Progenitor cell of endocrine pancreas (in vitro differentiated cells): ENCODE measurements at regions not wholly inside any gene's neighbourhood (a gene's known extent, or its start where the extent isn't known, plus 50 kb on each side); places are given as distances from the start of the nearest gene placed in this dataset.

Source experiments
- DNase-seq: peaks from one replicate; pipeline ENCODE4 v3.0.0; 2021; ENCODE audit warnings: low spot score; ENCODE audit not compliant: unreplicated experiment
- H3K27ac Mint-ChIP-seq: 2 replicates; pipeline ENCODE4 v1.8.0; 2021; ENCODE audit warnings: mild to moderate bottlenecking, moderate library complexity, mixed read lengths
- H3K27me3 Mint-ChIP-seq: 2 replicates; pipeline ENCODE4 v1.8.0; 2021; ENCODE audit warnings: mixed read lengths
- H3K36me3 Mint-ChIP-seq: 2 replicates; pipeline ENCODE4 v1.8.0; 2022; ENCODE audit warnings: mixed read lengths; ENCODE audit not compliant: insufficient read depth
- H3K4me1 Mint-ChIP-seq: 2 replicates; pipeline ENCODE4 v1.8.0; 2021; ENCODE audit warnings: low read depth, mixed read lengths
- H3K4me3 Mint-ChIP-seq: 2 replicates; pipeline ENCODE4 v1.8.0; 2021; ENCODE audit warnings: low read depth, mild to moderate bottlenecking, moderate library complexity, mixed read lengths
- H3K9me3 Mint-ChIP-seq: 2 replicates; pipeline ENCODE4 v1.8.0; 2021; ENCODE audit warnings: low read depth, mixed read lengths
- TF ChIP-seq, protein P1 (sequence below): fragments of 200-600 bp; sonication (generic); IDR thresholded peaks from one replicate; pipeline ENCODE4 v1.5.0; 2021; ENCODE audit warnings: antibody characterized with exemption, mild to moderate bottlenecking; ENCODE audit not compliant: unreplicated experiment

DNA sequence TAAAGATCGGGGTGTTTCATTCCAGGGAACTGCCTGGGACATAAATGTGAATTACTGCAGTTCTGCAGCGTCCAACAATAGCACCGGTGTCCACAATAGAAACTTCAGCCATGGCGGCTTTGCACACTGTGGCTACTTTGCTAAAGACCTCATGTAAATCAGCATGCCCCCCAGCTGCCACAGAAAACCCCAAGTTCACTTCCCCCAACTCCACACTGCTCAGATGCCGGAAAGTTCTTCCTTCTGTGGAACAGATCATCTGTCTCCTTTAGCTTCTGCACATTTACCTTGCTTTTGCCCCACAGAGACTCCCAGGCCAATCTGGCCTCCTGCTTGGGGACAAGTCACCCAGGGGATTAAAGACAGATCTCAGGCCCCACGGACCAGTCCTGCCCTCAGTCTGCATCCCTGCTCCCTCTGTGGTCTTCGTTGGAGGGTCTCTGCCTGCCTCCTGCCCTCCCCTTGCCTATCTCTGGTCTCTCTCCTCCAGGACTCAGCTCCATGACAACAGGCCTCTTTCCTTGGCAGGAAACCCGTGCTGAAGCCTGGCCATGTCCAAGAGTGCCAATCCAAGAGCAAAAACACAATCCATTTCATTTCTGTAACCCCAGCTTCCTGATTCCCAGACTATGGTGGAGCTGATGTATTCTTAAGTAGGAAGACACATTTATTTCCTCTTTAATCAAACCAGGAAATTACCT, 403.2 kb downstream of the RPS24 start:
- Mint-ChIP-seq H3K4me1 (peaks cover 21% of the 10 kb centered on the region), H3K4me3 (no peak overlapping the region), H3K36me3 (no peaks in the 10 kb centered on the region), H3K27me3 (peaks cover 21% of the 10 kb centered on the region), H3K27ac (no peak overlapping the region), H3K9me3 (no peaks in the 10 kb centered on the region)
- DNase-seq = no peak
- TF ChIP-seq, protein P1, sequence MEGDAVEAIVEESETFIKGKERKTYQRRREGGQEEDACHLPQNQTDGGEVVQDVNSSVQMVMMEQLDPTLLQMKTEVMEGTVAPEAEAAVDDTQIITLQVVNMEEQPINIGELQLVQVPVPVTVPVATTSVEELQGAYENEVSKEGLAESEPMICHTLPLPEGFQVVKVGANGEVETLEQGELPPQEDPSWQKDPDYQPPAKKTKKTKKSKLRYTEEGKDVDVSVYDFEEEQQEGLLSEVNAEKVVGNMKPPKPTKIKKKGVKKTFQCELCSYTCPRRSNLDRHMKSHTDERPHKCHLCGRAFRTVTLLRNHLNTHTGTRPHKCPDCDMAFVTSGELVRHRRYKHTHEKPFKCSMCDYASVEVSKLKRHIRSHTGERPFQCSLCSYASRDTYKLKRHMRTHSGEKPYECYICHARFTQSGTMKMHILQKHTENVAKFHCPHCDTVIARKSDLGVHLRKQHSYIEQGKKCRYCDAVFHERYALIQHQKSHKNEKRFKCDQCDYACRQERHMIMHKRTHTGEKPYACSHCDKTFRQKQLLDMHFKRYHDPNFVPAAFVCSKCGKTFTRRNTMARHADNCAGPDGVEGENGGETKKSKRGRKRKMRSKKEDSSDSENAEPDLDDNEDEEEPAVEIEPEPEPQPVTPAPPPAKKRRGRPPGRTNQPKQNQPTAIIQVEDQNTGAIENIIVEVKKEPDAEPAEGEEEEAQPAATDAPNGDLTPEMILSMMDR = no peak

DNA sequence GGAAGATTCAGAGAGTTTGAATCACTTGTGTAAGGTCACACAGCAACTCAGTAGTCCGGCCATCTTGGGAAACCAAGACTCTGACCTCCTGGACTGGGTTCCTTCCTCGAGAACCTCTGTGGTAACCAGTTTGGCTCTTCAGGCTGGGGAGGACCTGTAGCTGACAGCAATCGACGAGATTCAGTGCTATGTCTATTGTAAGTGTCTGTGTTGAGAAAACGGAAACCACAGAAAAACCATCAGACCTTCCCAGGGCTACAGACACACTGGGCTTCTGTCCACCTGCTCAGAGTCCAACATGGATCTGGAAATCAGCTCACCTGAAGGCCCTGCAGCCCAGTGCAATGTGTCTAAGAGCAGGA, 403.7 kb downstream of the RPS24 start:
- Mint-ChIP-seq H3K4me1 (peaks cover 21% of the 10 kb centered on the region), H3K27ac (no peak overlapping the region), H3K36me3 (no peaks in the 10 kb centered on the region), H3K9me3 (no peaks in the 10 kb centered on the region), H3K27me3 (peaks cover 21% of the 10 kb centered on the region), H3K4me3 (no peak overlapping the region)
- TF ChIP-seq, protein P1 = no peak
- no peak for DNase-seq

DNA sequence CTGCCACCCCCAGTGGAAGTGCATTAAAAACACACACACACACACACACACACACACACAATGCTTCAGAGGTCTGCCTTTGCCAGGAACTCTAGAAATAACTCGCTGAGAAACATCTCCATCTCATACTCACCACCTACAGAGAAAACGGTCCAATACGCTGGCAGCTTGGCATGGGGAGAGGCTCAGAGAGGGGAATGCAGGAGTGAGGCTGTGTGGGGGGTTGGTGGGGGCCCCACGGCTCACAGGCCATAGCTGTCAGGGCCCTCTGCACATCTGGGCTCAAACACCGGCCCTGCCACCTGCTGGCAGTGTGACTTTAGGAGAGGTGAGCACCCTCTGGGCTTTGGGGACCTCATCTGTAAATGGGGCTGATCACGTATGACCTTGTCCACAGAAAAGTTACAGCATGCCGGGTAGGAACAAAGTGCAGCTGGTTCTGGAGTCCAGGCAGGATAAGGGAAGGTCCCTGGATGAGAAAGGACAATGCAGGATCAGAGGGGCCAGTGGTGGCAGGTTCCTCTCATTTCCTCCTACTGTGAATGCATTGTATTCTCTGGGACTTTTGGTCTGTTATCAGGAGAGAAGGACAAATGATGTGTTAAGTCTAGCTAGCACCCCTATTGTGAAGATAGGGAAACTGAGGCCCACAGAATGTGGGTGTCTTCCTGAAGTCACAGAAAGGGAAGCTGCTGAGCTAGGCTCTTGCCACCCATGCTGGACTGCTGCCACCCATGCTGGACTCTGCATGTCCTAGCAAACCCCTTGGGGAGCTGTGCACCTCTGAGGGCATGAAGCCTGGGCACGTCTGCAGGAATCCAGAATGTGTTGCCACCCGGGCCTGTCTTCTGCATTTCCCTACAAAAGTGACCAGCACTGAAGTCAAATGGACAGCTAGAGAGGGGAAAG, 404.6 kb downstream of the RPS24 start:
- Mint-ChIP-seq H3K4me3 (no peak overlapping the region), H3K27ac (no peak overlapping the region), H3K9me3 (no peaks in the 10 kb centered on the region), H3K27me3 (peaks cover 21% of the 10 kb centered on the region), H3K36me3 (no peaks in the 10 kb centered on the region), H3K4me1 (peaks cover 21% of the 10 kb centered on the region)
- no peak for DNase-seq
- TF ChIP-seq, protein P1 = no peak

DNA sequence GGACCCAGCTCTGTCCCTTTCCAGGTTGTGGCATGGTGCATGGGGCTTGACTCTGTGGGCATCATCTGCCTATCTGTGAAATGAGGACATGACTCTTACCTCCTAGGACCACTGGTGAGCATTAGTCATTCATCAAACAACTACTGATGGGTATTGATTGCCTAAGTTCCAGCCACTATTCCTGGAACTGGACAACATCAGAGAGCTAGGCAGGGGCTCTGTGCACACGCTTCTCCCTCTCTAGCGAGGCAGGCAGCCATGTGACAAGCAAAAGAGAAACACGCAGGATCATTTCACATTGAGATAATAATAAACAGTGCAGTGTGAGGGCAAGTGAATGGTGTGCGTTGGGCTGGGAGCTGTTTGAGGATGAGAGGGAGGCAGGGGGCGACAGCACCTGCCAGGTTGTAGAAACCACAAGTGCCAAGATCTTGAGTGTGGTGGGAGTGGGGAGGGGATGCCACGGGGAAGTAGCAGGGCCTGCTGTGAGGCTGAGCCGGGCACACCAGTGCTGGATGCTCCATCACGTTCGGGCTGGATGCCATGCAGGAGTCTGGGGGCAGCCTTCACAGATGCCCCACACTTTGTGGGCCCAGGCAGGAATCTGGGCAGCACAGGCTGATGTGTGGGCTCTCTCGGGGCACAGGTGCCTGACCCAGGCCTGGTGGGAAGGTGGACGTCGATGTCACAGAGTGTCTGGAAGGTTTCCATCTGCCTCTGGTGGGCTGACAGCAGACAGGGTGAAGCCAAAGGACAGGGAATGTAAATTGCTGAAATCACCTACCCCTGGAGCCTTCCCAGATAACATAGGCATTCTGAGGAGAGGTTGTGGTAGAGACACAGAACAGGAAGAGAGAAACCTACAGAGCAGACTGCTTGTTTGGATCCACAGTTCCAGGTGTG, 405.5 kb downstream of the RPS24 start:
- DNase-seq = no peak
- H3K36me3 Mint-ChIP-seq = no peaks in the 10 kb centered on the region
- H3K27ac Mint-ChIP-seq = peak overlapping the region; percentile 35
- H3K27me3 Mint-ChIP-seq = peaks cover 15% of the 10 kb centered on the region
- peaks cover 21% of the 10 kb centered on the region for H3K4me1 Mint-ChIP-seq
- no peaks in the 10 kb centered on the region for H3K9me3 Mint-ChIP-seq
- H3K4me3 Mint-ChIP-seq = no peak overlapping the region
- TF ChIP-seq, protein P1 = no peak

DNA sequence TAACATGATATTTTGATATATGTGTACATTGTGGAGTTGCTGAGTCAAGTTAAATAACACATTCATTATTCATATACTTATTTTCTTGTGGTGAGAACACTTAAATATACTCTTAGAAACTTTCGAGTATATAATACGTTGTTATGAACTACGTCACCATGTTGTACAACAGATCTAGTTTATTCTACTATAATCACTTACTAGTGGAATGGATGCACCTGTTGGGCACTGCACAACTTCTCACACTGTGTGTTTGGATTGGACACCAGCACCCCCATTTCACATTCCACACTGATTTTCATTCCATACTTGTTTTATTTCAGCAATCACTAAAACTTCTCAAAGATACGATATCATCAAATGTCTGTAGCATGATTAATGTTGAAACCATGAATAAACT, 407.3 kb downstream of the RPS24 start:
- Mint-ChIP-seq H3K4me1 (peaks cover 16% of the 10 kb centered on the region), H3K27me3 (peaks cover 12% of the 10 kb centered on the region), H3K36me3 (no peaks in the 10 kb centered on the region), H3K4me3 (no peak overlapping the region), H3K27ac (no peak overlapping the region), H3K9me3 (no peaks in the 10 kb centered on the region)
- DNase-seq = no peak
- TF ChIP-seq, protein P1 = no peak
